H9 (cell line): ENCODE measurements at regions not wholly inside any gene's neighbourhood (a gene's known extent, or its start where the extent isn't known, plus 50 kb on each side); places are given as distances from the start of the nearest gene placed in this dataset.

Experiments used
- DNase-seq: peaks from one replicate; pipeline ENCODE4 v3.0.0-alpha.2; 2017
- H2AFZ ChIP-seq: one replicate; pipeline ENCODE4 v1.6.1; 2013; ENCODE audit warnings: mild to moderate bottlenecking, low read length, control low read depth, moderate library complexity
- H2AK5ac ChIP-seq: 2 replicates; pipeline ENCODE4 v1.6.1; 2013; ENCODE audit warnings: low read length, control low read depth, mixed read lengths; ENCODE audit not compliant: insufficient read length
- H2BK120ac ChIP-seq: one replicate; pipeline ENCODE4 v1.6.1; 2013; ENCODE audit warnings: low read depth, mild to moderate bottlenecking, low read length, control low read depth, inconsistent platforms; ENCODE audit not compliant: poor library complexity, severe bottlenecking
- H2BK12ac ChIP-seq: 2 replicates; pipeline ENCODE4 v1.6.1; 2013; ENCODE audit warnings: low read length, control low read depth, mixed read lengths, low read depth; ENCODE audit not compliant: insufficient read length
- H2BK15ac ChIP-seq: 2 replicates; pipeline ENCODE4 v1.6.1; 2013; ENCODE audit warnings: low read depth, low read length, control low read depth
- H2BK20ac ChIP-seq: one replicate; pipeline ENCODE4 v1.6.1; 2013; ENCODE audit warnings: low read depth, mild to moderate bottlenecking, low read length, control low read depth, inconsistent platforms; ENCODE audit not compliant: poor library complexity, severe bottlenecking
- H2BK5ac ChIP-seq: 2 replicates; pipeline ENCODE4 v1.6.1; 2013; ENCODE audit warnings: low read length, control low read depth, mixed read lengths; ENCODE audit not compliant: insufficient read length
- H3K14ac ChIP-seq: 2 replicates; pipeline ENCODE4 v1.6.1; 2013; ENCODE audit warnings: low read length, control low read depth; ENCODE audit not compliant: insufficient read depth
- H3K18ac ChIP-seq: 2 replicates; pipeline ENCODE4 v1.6.1; 2013; ENCODE audit warnings: low read depth, mild to moderate bottlenecking, mixed read lengths, low read length, control low read depth; ENCODE audit not compliant: insufficient read length
- H3K23ac ChIP-seq: 2 replicates; pipeline ENCODE4 v1.6.1; 2013; ENCODE audit warnings: low read length, control low read depth, mixed read lengths, low read depth; ENCODE audit not compliant: insufficient read length
- H3K23me2 ChIP-seq: 2 replicates; pipeline ENCODE4 v1.6.1; 2013; ENCODE audit warnings: low read depth, mild to moderate bottlenecking, mixed read lengths, low read length, control low read depth; ENCODE audit not compliant: insufficient read length, poor library complexity, severe bottlenecking
- H3K27ac ChIP-seq: 2 replicates; pipeline ENCODE4 v1.5.1; 2013; ENCODE audit warnings: low read length, control low read depth, mixed read lengths, low read depth; ENCODE audit not compliant: insufficient read length
- H3K27me3 ChIP-seq: 2 replicates; pipeline ENCODE4 v1.6.1; 2013; ENCODE audit warnings: low read length, control low read depth, inconsistent platforms; ENCODE audit not compliant: insufficient read depth
- H3K4ac ChIP-seq: 2 replicates; pipeline ENCODE4 v1.6.1; 2013; ENCODE audit warnings: low read depth, mild to moderate bottlenecking, control low read depth, inconsistent platforms, low read length, moderate library complexity
- H3K4me1 ChIP-seq: 2 replicates; pipeline ENCODE4 v1.6.1; 2013; ENCODE audit warnings: low read length, control low read depth, inconsistent platforms; ENCODE audit not compliant: insufficient read depth
- H3K4me2 ChIP-seq: 2 replicates; pipeline ENCODE4 v1.6.1; 2013; ENCODE audit warnings: low read length, control low read depth, mixed read lengths; ENCODE audit not compliant: insufficient read length, insufficient read depth
- H3K56ac ChIP-seq: 2 replicates; pipeline ENCODE4 v1.6.1; 2013; ENCODE audit warnings: low read depth, mild to moderate bottlenecking, mixed read lengths, low read length, control low read depth; ENCODE audit not compliant: insufficient read length
- H3K79me1 ChIP-seq: 2 replicates; pipeline ENCODE4 v1.6.1; 2013; ENCODE audit warnings: low read depth, mild to moderate bottlenecking, moderate library complexity, low read length, control low read depth, inconsistent platforms; ENCODE audit not compliant: insufficient read depth, poor library complexity, severe bottlenecking
- H3K79me2 ChIP-seq: 2 replicates; pipeline ENCODE4 v1.6.1; 2013; ENCODE audit warnings: low read length, control low read depth, inconsistent platforms; ENCODE audit not compliant: insufficient read depth
- H3K9ac ChIP-seq: 2 replicates; pipeline ENCODE4 v1.6.1; 2013; ENCODE audit warnings: low read length, control low read depth, mixed read lengths; ENCODE audit not compliant: insufficient read length; ENCODE audit errors: extremely low read depth
- H3K9me3 ChIP-seq: one replicate; pipeline ENCODE4 v1.6.1; 2013; ENCODE audit warnings: low read depth, low read length, inconsistent platforms; ENCODE audit not compliant: control insufficient read depth
- H3T11ph ChIP-seq: one replicate; pipeline ENCODE4 v1.6.1; 2013; ENCODE audit warnings: mild to moderate bottlenecking, low read length, control low read depth, inconsistent platforms
- H4K20me1 ChIP-seq: one replicate; pipeline ENCODE4 v1.6.1; 2013; ENCODE audit not compliant: control insufficient read depth, insufficient read length, insufficient read depth
- H4K5ac ChIP-seq: 2 replicates; pipeline ENCODE4 v1.6.1; 2013; ENCODE audit warnings: low read depth, mild to moderate bottlenecking, mixed read lengths, low read length, control low read depth; ENCODE audit not compliant: insufficient read length
- H4K8ac ChIP-seq: replicated peaks from 2 replicates; pipeline ENCODE4 v1.6.1; 2013; ENCODE audit warnings: low read length, control low read depth, mixed read lengths, low read depth; ENCODE audit not compliant: insufficient read length
- H4K91ac ChIP-seq: 2 replicates; pipeline ENCODE4 v1.6.1; 2013; ENCODE audit warnings: low read depth, mild to moderate bottlenecking, moderate library complexity, mixed read lengths, low read length, control low read depth; ENCODE audit not compliant: insufficient read length
- H3K27ac Mint-ChIP-seq, 3 experiments: 2 replicates in 2 of 3; 3 replicates in 1 of 3; pipeline ENCODE4 v1.8.0; 2020 to 2021; ENCODE audit warnings: mixed read lengths in 3 of 3, mild to moderate bottlenecking in 1 of 3, moderate library complexity in 1 of 3
- H3K27me3 Mint-ChIP-seq: 2 replicates; pipeline ENCODE4 v1.8.0; 2021; ENCODE audit warnings: low read depth, mild to moderate bottlenecking, moderate library complexity, mixed read lengths
- H3K36me3 Mint-ChIP-seq, 3 experiments: 2 replicates in 2 of 3; 3 replicates in 1 of 3; pipeline ENCODE4 v1.8.0; 2020 to 2021; ENCODE audit warnings: low read depth in 3 of 3, mixed read lengths in 3 of 3; ENCODE audit not compliant: insufficient read depth in 1 of 3
- H3K4me1 Mint-ChIP-seq, 2 experiments: 2 replicates each; pipeline ENCODE4 v1.8.0; 2020; ENCODE audit warnings: mixed read lengths in 2 of 2
- H3K4me3 Mint-ChIP-seq, 2 experiments: 2 replicates in 1 of 2; 3 replicates in 1 of 2; pipeline ENCODE4 v1.8.0; 2020 to 2021; ENCODE audit warnings: mild to moderate bottlenecking in 2 of 2, mixed read lengths in 2 of 2, moderate library complexity in 1 of 2
- H3K9me3 Mint-ChIP-seq, 2 experiments: 2 replicates in 1 of 2; 3 replicates in 1 of 2; pipeline ENCODE4 v1.8.0; 2020; ENCODE audit warnings: mild to moderate bottlenecking in 2 of 2, mixed read lengths in 2 of 2, moderate library complexity in 1 of 2
- WGBS: extraction: QIAGEN DNeasy Blood & Tissue Kit; methylation state at CpG from one replicate; pipeline ENCODE4 v1.1.7; 2013; ENCODE audit warnings: missing lambda C conversion rate, low lambda C conversion rate, mixed read lengths; ENCODE audit not compliant: insufficient read length; ENCODE audit errors: extremely low coverage; 5-methylcytosine and 5-hydroxymethylcytosine counted together
- TF ChIP-seq, protein P1 (sequence below): fragments of 200-600 bp; sonication (generic); conservative IDR thresholded peaks from 3 replicates; pipeline ENCODE4 v1.8.0; 2021; ENCODE audit warnings: antibody characterized with exemption, mild to moderate bottlenecking

DNA sequence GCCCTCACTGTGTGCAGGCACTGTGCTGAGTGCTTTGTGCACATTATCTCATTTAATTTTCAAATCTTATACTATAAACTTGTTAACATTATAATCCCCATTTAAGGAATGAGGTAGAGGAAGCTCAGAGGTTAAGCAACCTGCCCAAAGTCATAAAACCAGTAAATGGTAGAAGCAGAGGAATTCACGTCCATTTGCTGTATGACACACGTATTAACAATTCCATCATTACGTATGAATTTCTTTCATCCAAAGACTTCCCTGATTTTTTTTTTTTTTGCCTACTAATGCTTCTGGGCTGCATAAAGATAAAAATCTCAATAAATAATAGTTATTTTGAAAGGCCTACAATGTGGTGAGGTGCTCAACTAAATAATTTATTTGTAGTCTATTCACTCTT, 64.5 kb upstream of the H2AZ1 start:
- H3K4me1 Mint-ChIP-seq: no peaks in the 10 kb centered on the region
- no peak overlapping the region for H3K27ac Mint-ChIP-seq
- Histone ChIP-seq H2AK5ac (no peak overlapping the region), H2AFZ (no peak overlapping the region), H3K18ac (no peak overlapping the region), H2BK5ac (no peak overlapping the region), H3K27ac (no peak overlapping the region), H2BK15ac (no peak overlapping the region), H3T11ph (no peak overlapping the region), H2BK20ac (no peak overlapping the region), H3K9ac (no peak overlapping the region), H4K5ac (no peak overlapping the region), H3K4ac (no peak overlapping the region), H2BK12ac (no peak overlapping the region), H3K79me1 (no peaks in the 10 kb centered on the region), H3K9me3 (no peaks in the 10 kb centered on the region), H4K20me1 (no peaks in the 10 kb centered on the region), H2BK120ac (no peak overlapping the region), H4K91ac (no peak overlapping the region), H3K14ac (no peak overlapping the region), H3K4me1 (no peaks in the 10 kb centered on the region), H3K23ac (no peak overlapping the region), H3K79me2 (no peaks in the 10 kb centered on the region), H3K23me2 (no peaks in the 10 kb centered on the region), H3K27me3 (no peaks in the 10 kb centered on the region), H4K8ac (no peak overlapping the region), H3K4me2 (no peak overlapping the region), H3K56ac (no peak overlapping the region)
- H3K36me3 Mint-ChIP-seq: peaks cover 0 to 2% (median 0%) of the 10 kb centered on the region in 3 experiments; a peak in 2 of 7 replicates
- H3K27me3 Mint-ChIP-seq: no peaks in the 10 kb centered on the region
- TF ChIP-seq, protein P1, sequence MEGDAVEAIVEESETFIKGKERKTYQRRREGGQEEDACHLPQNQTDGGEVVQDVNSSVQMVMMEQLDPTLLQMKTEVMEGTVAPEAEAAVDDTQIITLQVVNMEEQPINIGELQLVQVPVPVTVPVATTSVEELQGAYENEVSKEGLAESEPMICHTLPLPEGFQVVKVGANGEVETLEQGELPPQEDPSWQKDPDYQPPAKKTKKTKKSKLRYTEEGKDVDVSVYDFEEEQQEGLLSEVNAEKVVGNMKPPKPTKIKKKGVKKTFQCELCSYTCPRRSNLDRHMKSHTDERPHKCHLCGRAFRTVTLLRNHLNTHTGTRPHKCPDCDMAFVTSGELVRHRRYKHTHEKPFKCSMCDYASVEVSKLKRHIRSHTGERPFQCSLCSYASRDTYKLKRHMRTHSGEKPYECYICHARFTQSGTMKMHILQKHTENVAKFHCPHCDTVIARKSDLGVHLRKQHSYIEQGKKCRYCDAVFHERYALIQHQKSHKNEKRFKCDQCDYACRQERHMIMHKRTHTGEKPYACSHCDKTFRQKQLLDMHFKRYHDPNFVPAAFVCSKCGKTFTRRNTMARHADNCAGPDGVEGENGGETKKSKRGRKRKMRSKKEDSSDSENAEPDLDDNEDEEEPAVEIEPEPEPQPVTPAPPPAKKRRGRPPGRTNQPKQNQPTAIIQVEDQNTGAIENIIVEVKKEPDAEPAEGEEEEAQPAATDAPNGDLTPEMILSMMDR: no peak
- H3K4me3 Mint-ChIP-seq: no peak overlapping the region
- DNase-seq: no peak
- H3K9me3 Mint-ChIP-seq: peaks cover 0 to under 1% of the 10 kb centered on the region in 2 experiments; a peak in 2 of 5 replicates
- WGBS: no CpG with 5 or more reads among the region's 3 CpGs
